HG03378 (cell line): ENCODE measurements at regions not wholly inside any gene's neighbourhood (a gene's known extent, or its start where the extent isn't known, plus 50 kb on each side); places are given as distances from the start of the nearest gene placed in this dataset.

Experiments
- ATAC-seq: cut with Tn5 transposase; IDR thresholded peaks from one replicate; pipeline ENCODE4 v1.9.1; 2021; ENCODE audit warnings: mild to moderate bottlenecking, moderate library complexity; ENCODE audit not compliant: unreplicated experiment

DNA sequence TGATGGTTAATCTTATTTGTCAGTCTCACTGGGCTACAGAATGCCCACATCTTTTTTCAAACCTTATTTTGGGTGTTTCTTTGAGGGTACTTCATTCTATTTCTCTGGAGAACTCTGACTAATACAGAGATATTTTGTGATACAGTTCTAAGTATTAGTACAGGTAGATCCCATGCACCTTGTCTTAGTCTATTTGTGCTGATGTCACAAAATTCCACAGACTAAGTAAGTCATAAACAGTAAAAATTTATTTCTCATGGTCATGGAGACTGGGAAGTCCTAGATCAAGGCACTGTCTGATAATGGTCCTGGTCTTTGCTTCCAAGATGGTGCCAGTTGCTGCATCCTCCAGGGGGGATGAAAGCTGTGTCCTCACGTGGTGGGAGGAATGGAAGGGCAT is 68.6 kb upstream of the EPHA4 start:
- no peak for ATAC-seq

GRCh38 chr2:221637851-221638250 is 65.7 kb upstream of the EPHA4 start:
- ATAC-seq = no peak

DNA sequence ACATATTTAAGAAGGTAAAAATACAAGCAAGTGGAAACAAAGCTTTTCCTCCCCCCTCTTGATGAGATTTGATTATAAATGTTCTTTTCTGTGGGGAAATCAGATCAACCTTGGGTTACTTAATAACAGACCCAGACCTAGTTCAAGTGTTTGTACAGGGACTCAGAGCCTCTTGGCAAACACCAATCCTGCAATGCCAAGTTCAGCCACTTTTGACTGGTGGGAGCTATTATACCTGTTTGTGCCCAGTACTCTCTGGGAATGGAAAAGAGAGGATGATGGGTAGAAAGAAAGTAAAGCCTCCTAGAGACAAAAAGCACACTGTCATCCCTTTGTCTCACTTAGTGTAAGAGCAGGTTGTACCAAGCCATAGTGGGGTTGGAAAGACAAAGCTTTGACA is 63.8 kb upstream of the EPHA4 start:
- ATAC-seq = no peak

GRCh38 chr2:221629468-221629867 is 57.4 kb upstream of the EPHA4 start:
- no peak for ATAC-seq

- no peak for ATAC-seq
Observed at GRCh38 chr2:221624475-221624874, 52.4 kb upstream of the EPHA4 start.
